ENCODE measurements at regions not wholly inside any gene's neighbourhood (a gene's known extent, or its start where the extent isn't known, plus 50 kb on each side); places are given as distances from the start of the nearest gene placed in this dataset.
"Not testable (repeated sequence)": the region's sequence is repeated elsewhere in the genome, so short reads cannot be mapped to it uniquely, and the experiment has no call there.

DNA sequence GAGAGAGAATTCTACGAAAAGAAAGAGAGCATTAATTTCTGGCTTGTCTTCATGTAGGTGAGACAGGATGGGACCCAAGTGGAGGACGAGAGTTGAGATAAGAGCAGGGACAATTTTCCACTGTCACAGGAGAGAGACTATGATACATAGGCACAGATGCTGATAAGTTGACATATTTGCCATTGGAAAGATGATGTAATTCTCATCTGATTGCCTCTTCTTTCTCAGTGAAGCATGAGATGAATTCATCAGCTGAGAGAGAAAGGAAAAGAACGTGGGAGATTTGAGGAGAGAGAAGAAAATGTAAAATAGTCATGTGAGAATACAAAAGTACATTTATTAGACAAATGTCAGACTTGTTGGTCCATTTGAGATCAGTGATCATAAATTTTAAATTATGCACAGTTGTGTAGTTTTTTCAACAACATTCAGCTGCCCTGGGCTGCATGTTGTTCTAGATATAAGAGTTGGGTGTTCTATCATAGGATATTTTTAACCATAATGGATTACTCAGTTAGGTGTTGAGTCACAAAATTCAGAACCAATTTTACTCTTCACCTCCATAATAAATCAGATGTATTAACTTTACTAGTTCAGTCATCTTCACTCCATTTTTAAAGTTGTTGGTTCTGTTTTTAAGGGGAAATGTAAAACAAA, 222.9 kb downstream of the DPY19L2 start:
- Mint-ChIP-seq H3K4me1 (ENCODE audit: low read depth) (no peaks in the 10 kb centered on the region), H3K9me3 (ENCODE audit: insufficient read depth) (no peaks in the 10 kb centered on the region), H3K4me3 (no peak overlapping the region), H3K27me3 (ENCODE audit: low read depth) (no peaks in the 10 kb centered on the region), H3K36me3 (ENCODE audit: low read depth) (no peaks in the 10 kb centered on the region), H3K27ac (no peak overlapping the region)
- CTCF ChIA-PET = interaction anchor here (1.1 kb wide), 1 partner anchor 795 kb away, joined by 3 read pairs; no protein-coding TSS in a partner anchor
- DNase-seq (no peak), ATAC-seq (no peak)
- POLR2A ChIA-PET = no interaction called here

DNA sequence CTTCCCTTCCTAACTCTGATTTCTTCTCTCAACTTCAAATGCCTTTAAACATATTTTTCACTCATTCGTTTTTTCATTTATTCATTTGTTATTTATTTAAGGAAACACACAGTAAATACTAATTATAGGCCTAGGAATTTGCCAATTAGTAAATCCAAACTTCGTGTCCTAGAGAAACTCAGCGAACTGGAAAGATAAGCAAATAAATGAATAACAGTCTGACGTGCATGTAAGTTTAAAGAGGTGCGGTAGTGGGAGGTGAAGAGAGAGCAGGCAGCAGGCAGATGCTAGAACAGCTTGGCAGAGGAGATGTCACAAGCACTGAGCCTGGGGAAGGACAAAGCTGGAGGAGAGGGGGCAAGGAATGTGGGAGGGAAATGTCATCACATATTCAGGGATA, 228.2 kb downstream of the DPY19L2 start:
- Mint-ChIP-seq H3K9me3 (ENCODE audit: insufficient read depth) (no peaks in the 10 kb centered on the region), H3K27ac (no peak overlapping the region), H3K4me1 (ENCODE audit: low read depth) (no peaks in the 10 kb centered on the region), H3K4me3 (no peak overlapping the region), H3K36me3 (ENCODE audit: low read depth) (no peaks in the 10 kb centered on the region), H3K27me3 (ENCODE audit: low read depth) (peaks cover 1% of the 10 kb centered on the region)
- POLR2A ChIA-PET = no interaction called here
- CTCF ChIA-PET = no interaction called here
- ATAC-seq = no peak
- DNase-seq = no peak

DNA sequence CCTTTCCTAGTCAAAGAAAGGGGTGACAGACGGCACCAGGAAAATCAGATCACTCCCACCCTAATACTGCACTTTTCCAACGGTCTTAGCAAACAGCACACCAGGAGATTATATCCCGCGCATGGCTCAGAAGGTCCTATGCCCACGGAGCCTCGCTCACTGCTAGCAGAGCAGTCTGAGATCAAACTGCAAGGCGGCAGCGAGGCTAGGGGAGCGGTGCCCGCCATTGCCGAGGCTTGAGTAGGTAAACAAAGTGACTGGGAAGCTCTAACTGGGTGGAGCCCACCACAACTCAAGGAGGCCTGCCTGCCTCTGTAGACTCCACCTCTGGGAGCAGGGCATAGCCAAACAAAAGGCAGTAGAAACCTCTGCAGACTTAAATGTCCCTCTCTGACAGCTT, 233.9 kb downstream of the DPY19L2 start:
- POLR2A ChIA-PET; CTCF ChIA-PET; H3K4me3 Mint-ChIP-seq; H3K9me3 Mint-ChIP-seq (ENCODE audit: insufficient read depth); H3K27ac Mint-ChIP-seq; ATAC-seq; H3K4me1 Mint-ChIP-seq (ENCODE audit: low read depth); H3K36me3 Mint-ChIP-seq (ENCODE audit: low read depth); DNase-seq; H3K27me3 Mint-ChIP-seq (ENCODE audit: low read depth): not testable (repeated sequence)

DNA sequence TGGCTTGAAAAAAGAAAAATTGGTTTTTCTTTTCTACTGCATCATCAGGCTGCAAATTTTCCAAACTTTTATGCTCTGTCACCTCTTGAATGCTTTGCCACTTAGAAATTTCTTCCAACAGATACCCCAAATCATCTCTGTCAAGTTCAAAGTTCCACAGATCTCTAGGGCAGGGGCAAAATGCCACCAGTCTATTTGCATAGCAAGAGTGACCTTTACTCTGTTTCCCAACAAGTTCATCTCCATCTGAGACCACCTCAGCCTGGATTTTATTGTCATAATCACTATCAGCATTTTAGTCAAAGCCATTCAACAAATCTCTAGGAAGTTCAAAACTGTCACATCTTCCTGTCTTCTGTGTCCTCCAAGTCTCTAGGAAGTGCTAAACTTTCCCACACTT, 240.3 kb downstream of the DPY19L2 start:
- H3K27me3 Mint-ChIP-seq (ENCODE audit: low read depth); POLR2A ChIA-PET; H3K4me3 Mint-ChIP-seq; DNase-seq; H3K4me1 Mint-ChIP-seq (ENCODE audit: low read depth); ATAC-seq; H3K36me3 Mint-ChIP-seq (ENCODE audit: low read depth); CTCF ChIA-PET; H3K9me3 Mint-ChIP-seq (ENCODE audit: insufficient read depth); H3K27ac Mint-ChIP-seq: not testable (repeated sequence)

DNA sequence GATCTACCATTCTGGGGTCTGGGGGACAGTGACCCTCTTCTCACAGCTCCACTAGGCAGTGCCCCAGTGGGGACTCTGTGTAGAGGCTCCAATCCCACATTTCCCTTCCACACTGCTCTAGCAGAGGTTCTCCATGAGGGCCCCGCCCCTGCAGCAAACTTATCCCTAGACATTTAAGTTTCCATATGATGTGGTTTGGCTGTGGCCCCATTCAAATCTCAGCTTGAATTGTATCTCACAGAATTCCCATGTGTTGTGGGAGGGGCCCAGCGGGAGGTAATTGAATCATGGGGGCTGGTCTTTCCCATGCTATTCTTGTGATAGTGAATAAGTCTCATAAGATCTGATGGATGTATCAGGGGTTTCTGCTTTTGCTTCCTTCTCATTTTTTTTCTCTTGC, 241.3 kb downstream of the DPY19L2 start:
- H3K36me3 Mint-ChIP-seq (ENCODE audit: low read depth); H3K27me3 Mint-ChIP-seq (ENCODE audit: low read depth); H3K4me1 Mint-ChIP-seq (ENCODE audit: low read depth); H3K9me3 Mint-ChIP-seq (ENCODE audit: insufficient read depth); POLR2A ChIA-PET; ATAC-seq; DNase-seq; H3K4me3 Mint-ChIP-seq; CTCF ChIA-PET; H3K27ac Mint-ChIP-seq: not testable (repeated sequence)

DNA sequence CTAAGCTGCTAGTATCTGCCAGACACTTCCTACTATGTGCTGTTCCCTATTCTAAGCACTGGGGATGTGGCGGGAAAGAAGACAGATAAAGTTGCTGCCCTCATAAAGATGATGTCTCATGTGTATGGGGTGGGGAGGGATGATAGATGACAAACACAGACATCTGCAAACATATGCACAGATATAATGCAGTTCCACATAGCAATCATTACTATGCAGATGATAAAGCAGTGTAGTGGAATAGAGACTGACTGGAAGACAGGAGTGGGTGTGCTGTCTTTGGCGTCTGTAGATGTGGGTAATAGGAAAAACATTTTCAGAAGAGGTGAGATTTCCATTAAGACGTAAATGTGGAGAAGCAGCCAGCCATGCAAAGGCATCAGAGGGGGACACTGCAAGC, 243.6 kb downstream of the DPY19L2 start:
- H3K4me1 Mint-ChIP-seq (ENCODE audit: low read depth) = no peaks in the 10 kb centered on the region
- H3K27ac Mint-ChIP-seq = no peak overlapping the region
- ChIA-PET CTCF (no interaction called here), POLR2A (no interaction called here)
- DNase-seq (no peak), ATAC-seq (no peak)
- no peaks in the 10 kb centered on the region for H3K9me3 Mint-ChIP-seq (ENCODE audit: insufficient read depth)
- H3K27me3 Mint-ChIP-seq (ENCODE audit: low read depth) = no peaks in the 10 kb centered on the region
- no peaks in the 10 kb centered on the region for H3K36me3 Mint-ChIP-seq (ENCODE audit: low read depth)
- H3K4me3 Mint-ChIP-seq = no peak overlapping the region

DNA sequence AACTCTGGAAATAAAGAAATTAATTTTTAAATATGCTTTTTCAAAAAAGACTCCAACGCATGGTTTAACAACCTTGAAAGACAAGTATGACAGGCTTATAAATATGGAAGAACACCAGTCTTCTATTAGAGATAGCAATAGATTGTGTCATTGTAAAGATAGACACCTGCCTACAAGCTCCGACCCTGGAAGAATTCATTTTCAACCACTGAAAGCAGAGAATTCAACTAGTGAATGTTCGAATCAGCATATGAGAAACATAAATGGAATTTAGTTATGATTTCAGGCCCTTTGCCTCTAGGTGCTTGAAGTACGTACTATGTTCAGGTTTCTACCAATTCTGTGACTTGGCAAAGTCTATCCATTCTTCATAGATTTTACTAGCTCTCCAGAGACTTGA, 244.5 kb downstream of the DPY19L2 start:
- Mint-ChIP-seq H3K4me1 (ENCODE audit: low read depth) (no peaks in the 10 kb centered on the region), H3K4me3 (no peak overlapping the region), H3K36me3 (ENCODE audit: low read depth) (no peaks in the 10 kb centered on the region), H3K9me3 (ENCODE audit: insufficient read depth) (no peaks in the 10 kb centered on the region), H3K27ac (no peak overlapping the region), H3K27me3 (ENCODE audit: low read depth) (no peaks in the 10 kb centered on the region)
- ATAC-seq (no peak), DNase-seq (no peak)
- ChIA-PET POLR2A (no interaction called here), CTCF (interaction anchor here (1.2 kb wide), 1 partner anchor 11 kb away, joined by 3 read pairs; no protein-coding TSS in a partner anchor)

DNA sequence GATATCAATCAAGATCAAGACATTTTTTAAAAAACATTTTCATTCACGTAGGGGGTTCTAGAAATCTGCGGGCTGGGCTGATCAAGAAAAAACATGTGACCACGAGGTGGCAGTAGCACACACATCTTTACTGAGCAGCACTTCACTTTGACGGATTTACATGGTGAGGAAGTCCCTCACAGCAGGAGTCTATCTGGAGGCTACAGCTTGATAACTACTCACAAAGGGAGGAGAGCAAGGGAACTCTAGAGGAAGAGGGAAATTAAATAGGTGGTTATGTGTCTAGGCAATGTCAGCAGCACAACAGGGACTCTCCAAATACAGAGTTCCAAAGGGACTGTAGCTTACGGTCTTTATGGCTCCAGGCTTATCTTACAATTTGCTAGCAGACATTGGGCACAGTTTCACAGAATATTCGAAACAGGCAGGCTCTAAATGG, 248.1 kb downstream of the DPY19L2 start:
- no peak overlapping the region for H3K27ac Mint-ChIP-seq
- ATAC-seq (peak; percentile 60), DNase-seq (peak; percentile 62)
- H3K27me3 Mint-ChIP-seq (ENCODE audit: low read depth) = no peaks in the 10 kb centered on the region
- ChIA-PET POLR2A (interaction anchor here (0.7 kb wide), 1 partner anchor 18 kb away, joined by 3 read pairs; no protein-coding TSS in a partner anchor), CTCF (interaction anchor here (0.9 to 4.1 kb wide), 3 partner anchors 9 to 837 kb away, joined by 3 to 28 read pairs (median 5); no protein-coding TSS in a partner anchor)
- H3K4me3 Mint-ChIP-seq = no peak overlapping the region
- H3K9me3 Mint-ChIP-seq (ENCODE audit: insufficient read depth) = no peaks in the 10 kb centered on the region
- no peaks in the 10 kb centered on the region for H3K4me1 Mint-ChIP-seq (ENCODE audit: low read depth)
- H3K36me3 Mint-ChIP-seq (ENCODE audit: low read depth) = no peaks in the 10 kb centered on the region

DNA sequence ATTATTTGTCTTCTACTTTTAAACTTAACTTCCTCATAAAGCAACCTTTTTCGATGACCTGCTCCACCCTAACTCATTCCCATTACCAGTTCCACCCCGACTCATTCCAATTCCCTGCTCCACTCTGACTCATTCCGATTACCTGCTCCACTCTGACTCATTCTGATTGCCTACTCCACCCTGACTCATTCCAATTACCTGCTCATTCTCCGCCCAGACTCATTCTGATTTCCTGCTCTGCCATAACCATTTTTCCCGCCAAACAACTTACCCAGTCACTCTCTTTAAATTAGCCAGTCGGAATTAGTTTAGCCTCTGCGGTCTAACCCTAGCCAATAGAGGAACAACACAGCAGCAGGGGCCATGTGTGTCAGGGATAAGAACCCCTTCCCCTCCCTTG, 249.1 kb downstream of the DPY19L2 start:
- POLR2A ChIA-PET = no interaction called here
- CTCF ChIA-PET = interaction anchor here (4.1 kb wide), 1 partner anchor 382 kb away, joined by 28 read pairs; no protein-coding TSS in a partner anchor
- no peak for ATAC-seq

DNA sequence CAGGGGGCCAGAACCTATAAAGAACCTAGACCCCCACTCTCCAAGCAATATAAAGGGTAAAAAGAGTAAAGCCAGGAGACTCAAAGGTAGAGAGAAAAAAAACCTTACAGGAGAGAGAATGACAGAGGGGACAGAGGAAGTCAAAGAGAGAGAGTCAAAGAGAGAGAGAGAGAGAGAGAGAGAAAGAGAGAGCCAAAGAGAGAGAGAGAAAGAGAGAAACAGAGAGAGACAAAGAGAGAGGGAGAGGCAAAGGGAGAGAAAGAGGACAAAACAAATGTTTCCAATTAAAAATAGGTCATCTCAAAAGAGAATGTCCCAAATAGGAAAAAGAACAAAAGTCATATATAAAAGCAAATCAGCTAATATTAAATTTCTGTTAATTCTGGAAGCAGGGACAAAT, 251.5 kb downstream of the DPY19L2 start:
- Mint-ChIP-seq H3K27me3 (ENCODE audit: low read depth) (no peaks in the 10 kb centered on the region), H3K4me3 (no peak overlapping the region), H3K27ac (no peak overlapping the region), H3K9me3 (ENCODE audit: insufficient read depth) (peaks cover 8% of the 10 kb centered on the region), H3K4me1 (ENCODE audit: low read depth) (no peaks in the 10 kb centered on the region), H3K36me3 (ENCODE audit: low read depth) (no peaks in the 10 kb centered on the region)
- ATAC-seq (no peak), DNase-seq (no peak)
- ChIA-PET POLR2A (no interaction called here), CTCF (no interaction called here)

More for the DNA sequence above, 249.1 kb downstream of the DPY19L2 start:
- no peaks in the 10 kb centered on the region for H3K27me3 Mint-ChIP-seq (ENCODE audit: low read depth)
- no peak overlapping the region for H3K27ac Mint-ChIP-seq
- no peaks in the 10 kb centered on the region for H3K4me1 Mint-ChIP-seq (ENCODE audit: low read depth)
- H3K4me3 Mint-ChIP-seq = no peak overlapping the region
- H3K9me3 Mint-ChIP-seq (ENCODE audit: insufficient read depth) = peaks cover 3% of the 10 kb centered on the region
- no peak for DNase-seq
- H3K36me3 Mint-ChIP-seq (ENCODE audit: low read depth) = no peaks in the 10 kb centered on the region

DNA sequence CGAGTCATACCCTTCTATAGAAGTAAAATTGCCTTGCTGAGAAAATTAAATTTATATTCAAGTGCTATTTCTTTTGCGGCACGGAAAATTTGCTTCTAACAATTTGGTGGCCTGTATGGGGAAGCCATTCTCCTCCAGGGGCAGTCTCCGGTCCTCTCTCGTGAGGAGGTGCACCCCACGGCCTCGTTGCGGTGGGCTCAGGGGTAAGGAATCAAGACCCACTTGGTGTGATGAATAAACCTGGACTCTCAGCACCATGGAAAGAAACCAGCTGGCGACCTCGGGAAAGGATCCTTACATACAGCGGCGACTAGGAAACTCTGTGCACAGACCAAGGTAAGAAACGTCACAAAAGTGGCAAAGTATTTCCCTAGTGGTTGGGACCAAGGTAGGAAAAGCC, 252.9 kb downstream of the DPY19L2 start:
- Mint-ChIP-seq H3K27me3 (ENCODE audit: low read depth) (no peaks in the 10 kb centered on the region), H3K4me3 (no peak overlapping the region), H3K36me3 (ENCODE audit: low read depth) (no peaks in the 10 kb centered on the region), H3K4me1 (ENCODE audit: low read depth) (peaks cover 4% of the 10 kb centered on the region), H3K27ac (no peak overlapping the region), H3K9me3 (ENCODE audit: insufficient read depth) (peaks cover 8% of the 10 kb centered on the region)
- ATAC-seq (no peak), DNase-seq (no peak)
- ChIA-PET POLR2A (no interaction called here), CTCF (no interaction called here)

DNA sequence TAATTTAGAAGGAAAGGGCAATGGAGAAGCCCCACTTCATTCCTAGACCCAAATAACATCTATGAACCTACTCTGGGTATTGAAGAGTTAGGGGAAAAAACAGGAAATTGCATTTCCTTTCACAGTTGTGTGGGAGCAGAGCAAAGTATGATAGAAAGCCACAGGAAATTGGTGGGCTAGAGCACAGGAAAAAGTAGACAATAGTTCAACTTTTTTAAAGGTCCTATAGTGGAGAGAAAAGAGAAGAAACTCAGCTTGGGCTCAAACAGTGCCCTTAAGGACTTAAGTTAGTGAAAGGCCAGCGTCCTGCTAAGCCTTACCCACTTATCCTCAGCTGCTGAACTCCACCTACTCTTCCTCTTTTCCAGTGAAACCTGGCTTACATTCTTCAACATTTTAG, 258.1 kb downstream of the DPY19L2 start:
- H3K27ac Mint-ChIP-seq = no peak overlapping the region
- H3K9me3 Mint-ChIP-seq (ENCODE audit: insufficient read depth) = peaks cover 8% of the 10 kb centered on the region
- peaks cover 10% of the 10 kb centered on the region for H3K4me1 Mint-ChIP-seq (ENCODE audit: low read depth)
- ChIA-PET CTCF (no interaction called here), POLR2A (no interaction called here)
- DNase-seq (no peak), ATAC-seq (no peak)
- H3K36me3 Mint-ChIP-seq (ENCODE audit: low read depth) = no peaks in the 10 kb centered on the region
- H3K4me3 Mint-ChIP-seq = no peak overlapping the region
- no peaks in the 10 kb centered on the region for H3K27me3 Mint-ChIP-seq (ENCODE audit: low read depth)

DNA sequence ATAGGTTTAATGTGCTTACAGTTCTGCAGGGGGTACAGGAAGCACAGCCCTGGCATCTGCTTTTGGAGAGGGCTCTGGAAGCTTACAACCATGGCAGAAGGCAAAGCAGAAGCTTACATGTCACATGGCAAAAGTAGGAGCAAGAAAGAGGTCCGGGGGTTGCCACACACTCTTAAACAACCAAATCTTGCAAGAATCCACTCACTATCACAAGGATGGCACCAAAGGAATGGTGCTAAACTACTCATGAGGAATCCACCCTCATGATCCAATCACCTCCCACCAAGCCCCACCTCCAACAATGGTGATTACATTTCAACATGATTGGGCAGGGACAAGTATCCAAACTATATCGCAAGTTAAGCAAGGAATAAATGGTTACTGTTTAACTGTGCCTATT, 255.8 kb upstream of the AVPR1A start:
- ATAC-seq (no peak), DNase-seq (no peak)
- Mint-ChIP-seq H3K4me1 (ENCODE audit: low read depth) (peaks cover 10% of the 10 kb centered on the region), H3K36me3 (ENCODE audit: low read depth) (no peaks in the 10 kb centered on the region), H3K9me3 (ENCODE audit: insufficient read depth) (no peaks in the 10 kb centered on the region), H3K27me3 (ENCODE audit: low read depth) (no peaks in the 10 kb centered on the region), H3K27ac (no peak overlapping the region), H3K4me3 (no peak overlapping the region)
- POLR2A ChIA-PET = no interaction called here
- CTCF ChIA-PET = no interaction called here
